DND-41 (cell line): ENCODE measurements at regions not wholly inside any gene's neighbourhood (a gene's known extent, or its start where the extent isn't known, plus 50 kb on each side); places are given as distances from the start of the nearest gene placed in this dataset.

Experiments
- ATAC-seq: fragments of 200-7000 bp; cut with Tn5 transposase; 3 replicates; pipeline ENCODE4 v1.9.1; 2021; ENCODE audit warnings: low read depth; ENCODE audit not compliant: insufficient read depth
- DNase-seq: peaks from one replicate; pipeline ENCODE4 v3.0.0-alpha.2; 2020
- H2AFZ ChIP-seq: 2 replicates; pipeline ENCODE4 v1.6.0; 2012; ENCODE audit warnings: low read depth, low read length
- H3K27ac ChIP-seq: 2 replicates; pipeline ENCODE4 v1.5.1; 2012; ENCODE audit warnings: low read length, inconsistent platforms
- H3K27me3 ChIP-seq: fragments of 200-600 bp; sonication (generic); 2 replicates; pipeline ENCODE4 v1.6.0; 2012; ENCODE audit warnings: low read length, mild to moderate bottlenecking, inconsistent platforms; ENCODE audit not compliant: insufficient read depth, poor library complexity
- H3K36me3 ChIP-seq: 2 replicates; pipeline ENCODE4 v1.5.1; 2012; ENCODE audit warnings: low read length, inconsistent platforms; ENCODE audit not compliant: insufficient read depth
- H3K4me1 ChIP-seq: 2 replicates; pipeline ENCODE4 v1.5.1; 2012; ENCODE audit warnings: mild to moderate bottlenecking, low read length; ENCODE audit not compliant: insufficient read depth
- H3K4me2 ChIP-seq: 2 replicates; pipeline ENCODE4 v1.6.0; 2012; ENCODE audit warnings: mild to moderate bottlenecking, moderate library complexity, low read length, inconsistent platforms; ENCODE audit not compliant: insufficient read depth
- H3K4me3 ChIP-seq, 2 experiments: fragments of 200-600 bp in 1 of 2; shearing (Covaris generic) in 1 of 2; 2 replicates each; pipeline ENCODE4 v1.5.1; 2012 to 2016; ENCODE audit warnings: inconsistent platforms in 2 of 2, low read length in 2 of 2, mild to moderate bottlenecking in 2 of 2, low read depth in 1 of 2, moderate library complexity in 1 of 2
- H3K79me2 ChIP-seq: 2 replicates; pipeline ENCODE4 v1.6.0; 2012; ENCODE audit warnings: low read length, inconsistent platforms; ENCODE audit not compliant: insufficient read depth
- H3K9ac ChIP-seq: 2 replicates; pipeline ENCODE4 v1.6.0; 2012; ENCODE audit warnings: low read depth, mild to moderate bottlenecking, inconsistent platforms, low read length, moderate library complexity
- H3K9me3 ChIP-seq: 2 replicates; pipeline ENCODE4 v1.5.1; 2012; ENCODE audit warnings: low read length, moderate library complexity, mild to moderate bottlenecking, inconsistent platforms; ENCODE audit not compliant: insufficient read depth, severe bottlenecking
- H4K20me1 ChIP-seq: 2 replicates; pipeline ENCODE4 v1.6.0; 2012; ENCODE audit warnings: low read length; ENCODE audit not compliant: insufficient read depth
- EZH2 ChIP-seq: IDR thresholded peaks from 3 replicates; pipeline ENCODE4 v1.6.1; 2012; ENCODE audit warnings: borderline replicate concordance, low read depth, mild to moderate bottlenecking, moderate library complexity, low read length, inconsistent platforms; ENCODE audit not compliant: severe bottlenecking
- TF ChIP-seq, protein P1 (sequence below): IDR thresholded peaks from 2 replicates; pipeline ENCODE4 v1.5.1; 2012; ENCODE audit warnings: borderline replicate concordance, low read length, moderate library complexity, mild to moderate bottlenecking; ENCODE audit not compliant: poor library complexity, severe bottlenecking; ENCODE audit errors: extremely low read depth

DNA sequence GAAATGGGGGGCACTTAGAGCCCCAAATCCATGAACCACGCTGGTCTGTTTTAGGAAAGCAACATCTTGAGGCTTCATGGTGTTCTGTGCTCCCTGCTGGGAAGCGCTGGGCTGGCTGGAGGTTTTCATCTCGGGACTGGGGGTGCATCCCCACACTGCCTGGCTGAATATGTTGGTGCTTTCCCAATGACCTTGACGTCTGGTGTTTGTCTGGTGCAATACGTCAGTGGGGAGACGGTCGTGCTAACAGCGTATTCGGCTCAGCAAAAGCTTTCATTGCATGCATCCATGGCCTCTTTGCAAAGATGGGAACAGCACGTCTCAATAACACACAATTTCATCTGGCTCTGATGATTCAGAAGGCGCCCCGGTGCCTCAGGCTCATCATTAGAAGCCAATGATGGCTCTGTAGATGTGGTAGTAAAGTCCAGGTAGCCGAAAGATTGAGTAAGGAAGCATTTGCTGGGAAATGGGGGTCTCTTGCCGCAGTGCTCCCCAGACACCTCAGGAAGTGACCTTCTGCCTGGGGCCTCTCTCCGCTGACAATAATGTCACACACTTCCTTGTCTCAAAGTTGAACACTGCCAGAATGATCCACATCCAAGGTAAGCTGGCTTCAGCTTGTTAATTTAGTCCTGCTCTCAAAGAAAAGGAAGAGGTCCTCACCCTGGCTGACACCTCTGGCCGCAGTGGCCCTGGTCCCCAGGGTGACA lies 97.7 kb downstream of the ING1 start:
- H3K9me3 ChIP-seq = no peaks in the 10 kb centered on the region
- ATAC-seq = no peak
- H3K9ac ChIP-seq = no peak overlapping the region
- no peaks in the 10 kb centered on the region for H3K36me3 ChIP-seq
- no peaks in the 10 kb centered on the region; the same call in 1 of the 2 replicates for H4K20me1 ChIP-seq
- H3K27me3 ChIP-seq = peaks cover 9% of the 10 kb centered on the region
- TF ChIP-seq, protein P1, sequence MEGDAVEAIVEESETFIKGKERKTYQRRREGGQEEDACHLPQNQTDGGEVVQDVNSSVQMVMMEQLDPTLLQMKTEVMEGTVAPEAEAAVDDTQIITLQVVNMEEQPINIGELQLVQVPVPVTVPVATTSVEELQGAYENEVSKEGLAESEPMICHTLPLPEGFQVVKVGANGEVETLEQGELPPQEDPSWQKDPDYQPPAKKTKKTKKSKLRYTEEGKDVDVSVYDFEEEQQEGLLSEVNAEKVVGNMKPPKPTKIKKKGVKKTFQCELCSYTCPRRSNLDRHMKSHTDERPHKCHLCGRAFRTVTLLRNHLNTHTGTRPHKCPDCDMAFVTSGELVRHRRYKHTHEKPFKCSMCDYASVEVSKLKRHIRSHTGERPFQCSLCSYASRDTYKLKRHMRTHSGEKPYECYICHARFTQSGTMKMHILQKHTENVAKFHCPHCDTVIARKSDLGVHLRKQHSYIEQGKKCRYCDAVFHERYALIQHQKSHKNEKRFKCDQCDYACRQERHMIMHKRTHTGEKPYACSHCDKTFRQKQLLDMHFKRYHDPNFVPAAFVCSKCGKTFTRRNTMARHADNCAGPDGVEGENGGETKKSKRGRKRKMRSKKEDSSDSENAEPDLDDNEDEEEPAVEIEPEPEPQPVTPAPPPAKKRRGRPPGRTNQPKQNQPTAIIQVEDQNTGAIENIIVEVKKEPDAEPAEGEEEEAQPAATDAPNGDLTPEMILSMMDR = no peak
- TF ChIP-seq EZH2 = no peak
- H2AFZ ChIP-seq = no peak overlapping the region
- no peak overlapping the region for H3K4me2 ChIP-seq
- DNase-seq = no peak
- no peaks in the 10 kb centered on the region for H3K79me2 ChIP-seq
- no peak overlapping the region for H3K27ac ChIP-seq
- no peaks in the 10 kb centered on the region for H3K4me1 ChIP-seq
- no peak overlapping the region for H3K4me3 ChIP-seq

DNA sequence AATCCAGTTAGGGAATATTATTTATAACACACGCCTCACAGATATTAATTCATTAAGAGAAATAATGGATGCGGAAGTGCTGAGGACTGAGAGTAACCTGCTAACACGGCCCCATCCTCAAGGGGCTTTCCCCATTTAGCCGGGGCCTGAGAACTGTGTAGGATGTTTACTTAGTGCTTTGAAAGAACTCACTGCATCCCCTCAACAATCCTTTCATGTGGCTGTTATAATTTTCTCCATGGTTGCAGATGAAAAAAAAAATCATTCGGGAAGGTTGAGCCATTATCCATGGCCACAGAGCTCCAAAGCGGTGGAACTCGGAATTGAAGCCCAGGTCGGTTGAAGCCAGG lies 98.2 kb downstream of the ING1 start:
- DNase-seq (no peak), ATAC-seq (no peak)
- Histone ChIP-seq H3K27me3 (peaks cover 9% of the 10 kb centered on the region), H3K4me2 (no peak overlapping the region), H3K4me3 (no peak overlapping the region), H3K9ac (no peak overlapping the region), H4K20me1 (no peaks in the 10 kb centered on the region; the same call in 1 of the 2 replicates), H3K36me3 (no peaks in the 10 kb centered on the region), H3K9me3 (no peaks in the 10 kb centered on the region), H2AFZ (no peak overlapping the region), H3K79me2 (no peaks in the 10 kb centered on the region), H3K4me1 (no peaks in the 10 kb centered on the region), H3K27ac (no peak overlapping the region)
- TF ChIP-seq EZH2 = no peak
- TF ChIP-seq, protein P1 = no peak

DNA sequence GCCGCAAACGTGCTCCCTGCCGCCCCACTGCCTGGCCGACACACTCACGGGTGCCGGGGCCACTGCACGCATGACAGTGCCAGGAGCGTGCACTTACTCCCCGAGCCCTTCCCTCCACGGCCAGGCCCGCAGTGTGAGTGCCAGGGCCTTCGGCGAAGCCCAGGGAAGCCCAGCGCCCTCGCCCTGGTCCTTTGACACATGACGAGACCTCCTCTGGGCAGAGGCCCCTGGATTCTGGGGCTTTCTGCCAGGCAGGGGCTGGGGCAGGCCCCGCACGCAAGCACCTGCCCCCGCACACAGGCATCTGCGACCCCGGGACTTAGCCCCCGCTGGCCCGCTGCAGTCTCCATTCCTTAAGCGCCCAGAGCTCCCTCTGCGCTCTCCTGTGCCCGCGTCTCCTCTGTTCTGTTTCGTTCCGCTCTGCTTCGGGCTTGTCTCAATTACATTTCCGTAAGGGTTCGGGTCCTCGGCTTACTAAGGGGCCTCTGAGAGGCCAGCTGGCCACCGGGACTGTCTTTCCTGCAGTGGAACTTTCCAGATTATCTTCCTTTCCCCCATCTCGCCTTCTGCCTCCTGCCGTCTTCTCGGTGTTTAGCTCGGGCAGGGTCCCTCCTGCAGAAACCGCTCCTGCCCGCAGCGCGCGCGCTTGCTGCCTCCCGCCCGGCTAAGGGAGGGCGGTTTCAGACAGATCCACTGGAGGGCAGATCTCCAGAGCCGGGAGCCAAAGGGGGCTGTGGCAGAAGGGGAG lies 98.8 kb downstream of the ING1 start:
- H3K4me1 ChIP-seq = no peaks in the 10 kb centered on the region
- no peak overlapping the region for H2AFZ ChIP-seq
- DNase-seq (no peak), ATAC-seq (no peak)
- no peaks in the 10 kb centered on the region for H3K36me3 ChIP-seq
- H3K27me3 ChIP-seq = peaks cover 14% of the 10 kb centered on the region
- H3K9me3 ChIP-seq = no peaks in the 10 kb centered on the region
- H3K4me3 ChIP-seq = no peak overlapping the region
- H4K20me1 ChIP-seq = no peaks in the 10 kb centered on the region; the same call in 1 of the 2 replicates
- no peak overlapping the region for H3K4me2 ChIP-seq
- no peak overlapping the region for H3K27ac ChIP-seq
- H3K79me2 ChIP-seq = no peaks in the 10 kb centered on the region
- TF ChIP-seq, protein P1 = no peak
- no peak for TF ChIP-seq EZH2
- no peak overlapping the region for H3K9ac ChIP-seq
